ENCODE measurements at regions not wholly inside any gene's neighbourhood (a gene's known extent, or its start where the extent isn't known, plus 50 kb on each side); places are given as distances from the start of the nearest gene placed in this dataset.

- TF ChIP-seq EZH2phosphoT487 (IDR thresholded peaks at IDR 0.05; ENCODE audit: insufficient read depth, low read depth) (no peak), EZH2 (IDR thresholded peaks at IDR 0.05; ENCODE audit: insufficient read depth, poor library complexity, severe bottlenecking) (no peak)
These were observed 593.4 kb downstream of the PLPP3 start for GRCh38 chr1:55986003-55986402.
